Erythroblast (primary cell): ENCODE measurements at regions not wholly inside any gene's neighbourhood (a gene's known extent, or its start where the extent isn't known, plus 50 kb on each side); places are given as distances from the start of the nearest gene placed in this dataset.

Experiments used
- GATA1 ChIP-seq: IDR thresholded peaks from 2 replicates; pipeline ENCODE4 v1.6.1; 2011; ENCODE audit warnings: low read depth, mild to moderate bottlenecking, control low read depth, low read length, moderate library complexity
- POLR2A ChIP-seq: IDR thresholded peaks from 2 replicates; pipeline ENCODE4 v1.6.1; 2011; ENCODE audit warnings: mild to moderate bottlenecking, low read length

DNA sequence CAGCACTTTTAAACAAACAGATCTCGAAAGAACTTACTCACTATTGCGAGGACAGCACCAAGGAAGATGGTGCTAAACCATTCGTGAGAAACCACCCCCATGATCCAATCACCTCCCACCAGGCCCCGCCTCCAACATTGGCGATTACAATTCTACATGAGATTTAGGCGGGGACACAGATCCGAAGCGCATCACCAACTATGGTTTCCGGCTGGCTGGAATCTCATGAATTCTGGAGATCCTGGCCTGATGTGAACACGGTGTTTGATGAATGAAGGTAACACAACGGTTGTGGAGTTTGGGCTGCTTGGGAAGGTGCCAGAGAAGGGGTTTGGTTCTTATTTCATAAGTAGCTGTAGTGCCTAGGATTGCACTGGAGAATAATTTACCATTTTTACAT lies 216.7 kb downstream of the EMX2 start:
- no peak for TF ChIP-seq POLR2A
- TF ChIP-seq GATA1, result no peak
